ENCODE measurements at regions not wholly inside any gene's neighbourhood (a gene's known extent, or its start where the extent isn't known, plus 50 kb on each side); places are given as distances from the start of the nearest gene placed in this dataset.

GRCh38 chr20:11084508-11084907, 410.7 kb upstream of the JAG1 start:
- H3F3A ChIP-seq (replicated peaks; ENCODE audit: insufficient read depth) = no peaks in the 10 kb centered on the region
- no peaks in the 10 kb centered on the region for H3K4me1 ChIP-seq (ENCODE audit: control insufficient read depth in 1 of 2, insufficient read depth in 2 of 2, low read depth in 1 of 2, low read length in 1 of 2)
- no peak for DNase-seq
- H3K9me2 ChIP-seq = no peaks in the 10 kb centered on the region
- CTCF ChIA-PET = no interaction called here
- H3K79me2 ChIP-seq (ENCODE audit: insufficient read depth) = no peaks in the 10 kb centered on the region
- no peaks in the 10 kb centered on the region for H3K27me3 ChIP-seq (ENCODE audit: insufficient read depth)
- no peaks in the 10 kb centered on the region for H4K20me1 ChIP-seq (ENCODE audit: insufficient read depth)
- no peak overlapping the region for H3K4me2 ChIP-seq
- no peaks in the 10 kb centered on the region for H3K9me3 ChIP-seq
- POLR2A ChIA-PET = no interaction called here
- no peak overlapping the region for H2AFZ ChIP-seq (ENCODE audit: low read depth)
- TF ChIP-seq EP300 (IDR thresholded peaks at IDR 0.05; ENCODE audit: borderline replicate concordance in 1 of 2, low read depth in 1 of 2, low read length in 1 of 2) (no peak), ELF1 (IDR thresholded peaks at IDR 0.05) (no peak), EZH2phosphoT487 (IDR thresholded peaks at IDR 0.05; ENCODE audit: borderline replicate concordance, low read depth) (no peak), IRF3 (IDR thresholded peaks at IDR 0.05; ENCODE audit: low read depth, low read length) (no peak), POLR2AphosphoS5 (IDR thresholded peaks at IDR 0.05; ENCODE audit: low read depth, low read length) (no peak), MXI1 (IDR thresholded peaks at IDR 0.05; ENCODE audit: low read depth, low read length) (no peak), NFIC (IDR thresholded peaks at IDR 0.05; ENCODE audit: borderline replicate concordance) (no peak), RAD21 (IDR thresholded peaks at IDR 0.05; ENCODE audit: low read length) (no peak), JUND (IDR thresholded peaks at IDR 0.05) (no peak), SMC3 (IDR thresholded peaks at IDR 0.05; ENCODE audit: low read depth, low read length) (no peak), FOXM1 (IDR thresholded peaks at IDR 0.05; ENCODE audit: low read depth) (no peak), MAX (IDR thresholded peaks at IDR 0.05; ENCODE audit: low read depth) (no peak), USF2 (IDR thresholded peaks at IDR 0.05; ENCODE audit: borderline replicate concordance, low read depth, low read length) (no peak)
- no peak overlapping the region for H3K9ac ChIP-seq
- no peak overlapping the region for H3K27ac ChIP-seq (ENCODE audit: low read depth in 2 of 2, low read length in 1 of 2)
- no peak overlapping the region for H3K4me3 ChIP-seq (ENCODE audit: low read depth in 2 of 2, low read length in 1 of 2)
- no peaks in the 10 kb centered on the region for H3K36me3 ChIP-seq (replicated peaks in 1 of 2; ENCODE audit: control insufficient read depth in 1 of 2, insufficient read depth in 2 of 2, low read length in 1 of 2)

- Histone ChIP-seq H3F3A (replicated peaks; ENCODE audit: insufficient read depth) (no peaks in the 10 kb centered on the region), H3K4me3 (ENCODE audit: low read depth in 2 of 2, low read length in 1 of 2) (no peak overlapping the region), H3K79me2 (ENCODE audit: insufficient read depth) (no peaks in the 10 kb centered on the region), H3K27ac (ENCODE audit: low read depth in 2 of 2, low read length in 1 of 2) (no peak overlapping the region), H3K9me3 (no peaks in the 10 kb centered on the region), H3K9ac (no peak overlapping the region), H3K27me3 (ENCODE audit: insufficient read depth) (no peaks in the 10 kb centered on the region), H4K20me1 (ENCODE audit: insufficient read depth) (no peaks in the 10 kb centered on the region), H3K36me3 (replicated peaks in 1 of 2; ENCODE audit: control insufficient read depth in 1 of 2, insufficient read depth in 2 of 2, low read length in 1 of 2) (no peaks in the 10 kb centered on the region), H2AFZ (ENCODE audit: low read depth) (no peak overlapping the region), H3K9me2 (no peaks in the 10 kb centered on the region), H3K4me2 (no peak overlapping the region), H3K4me1 (ENCODE audit: control insufficient read depth in 1 of 2, insufficient read depth in 2 of 2, low read depth in 1 of 2, low read length in 1 of 2) (no peaks in the 10 kb centered on the region; a peak in 1 of 4 replicates)
- TF ChIP-seq SIN3A (IDR thresholded peaks at IDR 0.05; ENCODE audit: borderline replicate concordance, low read depth, low read length) (no peak), EZH2phosphoT487 (IDR thresholded peaks at IDR 0.05; ENCODE audit: borderline replicate concordance, low read depth) (no peak), ELF1 (IDR thresholded peaks at IDR 0.05) (no peak), REST (IDR thresholded peaks at IDR 0.05; ENCODE audit: low read depth, low read length) (no peak), TCF12 (IDR thresholded peaks at IDR 0.05) (no peak), USF2 (IDR thresholded peaks at IDR 0.05; ENCODE audit: borderline replicate concordance, low read depth, low read length) (no peak), GATA2 (CRISPR knock-in tag; IDR thresholded peaks at IDR 0.05) (no peak), CHD2 (IDR thresholded peaks at IDR 0.05; ENCODE audit: low read length, partially characterized antibody) (no peak), SMC3 (IDR thresholded peaks at IDR 0.05; ENCODE audit: low read depth, low read length) (no peak), RXRA (IDR thresholded peaks at IDR 0.05; ENCODE audit: borderline replicate concordance, low read depth) (no peak), FOXJ3 (CRISPR knock-in tag; IDR thresholded peaks at IDR 0.05) (no peak)
- CTCF ChIA-PET = interaction anchor here (1.2 kb wide), 1 partner anchor 12 kb away, joined by 3 read pairs; no protein-coding TSS in a partner anchor
- DNase-seq = no peak
- POLR2A ChIA-PET = no interaction called here
- 82% methylated on average over 5 of the region's 5 CpGs for WGBS (ENCODE audit: low lambda C conversion rate)
Observed at GRCh38 chr20:11086970-11087369, 413.2 kb upstream of the JAG1 start.
